Glutamatergic neuron (in vitro differentiated cells): ENCODE measurements at regions not wholly inside any gene's neighbourhood (a gene's known extent, or its start where the extent isn't known, plus 50 kb on each side); places are given as distances from the start of the nearest gene placed in this dataset.
"Not testable (repeated sequence)": the region's sequence is repeated elsewhere in the genome, so short reads cannot be mapped to it uniquely, and the experiment has no call there.

ENCODE experiments used
- DNase-seq: peaks from one replicate; pipeline ENCODE4 v3.0.0; 2022
- H3K27ac Mint-ChIP-seq: one replicate; pipeline ENCODE4 v1.8.0; 2020; ENCODE audit warnings: mild to moderate bottlenecking, mixed read lengths, inconsistent platforms; ENCODE audit not compliant: unreplicated experiment
- H3K27me3 Mint-ChIP-seq: one replicate; pipeline ENCODE4 v1.8.0; 2020; ENCODE audit warnings: mild to moderate bottlenecking, moderate library complexity, mixed read lengths, inconsistent platforms; ENCODE audit not compliant: unreplicated experiment
- H3K36me3 Mint-ChIP-seq: one replicate; pipeline ENCODE4 v1.8.0; 2020; ENCODE audit warnings: mild to moderate bottlenecking, mixed read lengths, inconsistent platforms; ENCODE audit not compliant: unreplicated experiment
- H3K4me1 Mint-ChIP-seq: one replicate; pipeline ENCODE4 v1.8.0; 2020; ENCODE audit warnings: mild to moderate bottlenecking, low read depth, mixed read lengths, inconsistent platforms; ENCODE audit not compliant: unreplicated experiment
- H3K4me3 Mint-ChIP-seq: one replicate; pipeline ENCODE4 v1.8.0; 2020; ENCODE audit warnings: mild to moderate bottlenecking, mixed read lengths, inconsistent platforms; ENCODE audit not compliant: unreplicated experiment
- H3K9me3 Mint-ChIP-seq: one replicate; pipeline ENCODE4 v1.8.0; 2020; ENCODE audit warnings: mild to moderate bottlenecking, moderate library complexity, mixed read lengths, inconsistent platforms; ENCODE audit not compliant: unreplicated experiment
- CTCF ChIP-seq: fragments of 200-600 bp; sonication (generic); IDR thresholded peaks from one replicate; pipeline ENCODE4 v1.5.0; 2021; ENCODE audit not compliant: partially characterized antibody, unreplicated experiment

- no peak for DNase-seq
- Mint-ChIP-seq H3K27me3 (no peaks in the 10 kb centered on the region), H3K4me3 (no peak overlapping the region), H3K36me3 (no peaks in the 10 kb centered on the region), H3K4me1 (no peaks in the 10 kb centered on the region), H3K27ac (no peak overlapping the region), H3K9me3 (peaks cover 4% of the 10 kb centered on the region)
- no peak for TF ChIP-seq CTCF
Observed at GRCh38 chr4:30125868-30126267, 594.3 kb upstream of the PCDH7 start.

DNA sequence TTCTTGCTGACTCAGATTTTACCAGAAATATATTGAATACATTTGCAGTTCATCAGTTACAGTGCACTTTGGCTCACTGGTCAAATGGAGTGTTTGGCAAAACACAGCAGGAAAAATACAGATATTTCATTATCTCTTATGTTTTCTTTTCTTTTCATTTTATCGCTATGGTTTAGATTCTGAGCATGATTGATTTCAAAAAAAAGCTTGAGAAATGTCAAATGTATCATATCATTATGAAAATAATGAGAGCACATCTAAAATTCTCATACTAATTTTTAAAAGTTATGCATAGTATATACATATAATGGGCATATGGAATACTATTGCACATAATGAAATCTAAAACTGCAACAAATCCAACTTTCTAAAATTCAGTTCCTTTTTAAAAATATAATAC, 593.8 kb upstream of the PCDH7 start:
- TF ChIP-seq CTCF, result no peak
- no peak overlapping the region for H3K4me3 Mint-ChIP-seq
- no peak for DNase-seq
- no peak overlapping the region for H3K27ac Mint-ChIP-seq
- H3K4me1 Mint-ChIP-seq, result no peaks in the 10 kb centered on the region
- peaks cover 4% of the 10 kb centered on the region for H3K9me3 Mint-ChIP-seq
- H3K27me3 Mint-ChIP-seq, result no peaks in the 10 kb centered on the region
- H3K36me3 Mint-ChIP-seq, result no peaks in the 10 kb centered on the region

GRCh38 chr4:30148828-30149227, 571.3 kb upstream of the PCDH7 start:
- H3K4me1 Mint-ChIP-seq, H3K27ac Mint-ChIP-seq, H3K36me3 Mint-ChIP-seq, H3K9me3 Mint-ChIP-seq, DNase-seq, H3K4me3 Mint-ChIP-seq, H3K27me3 Mint-ChIP-seq: not testable (repeated sequence)

DNA sequence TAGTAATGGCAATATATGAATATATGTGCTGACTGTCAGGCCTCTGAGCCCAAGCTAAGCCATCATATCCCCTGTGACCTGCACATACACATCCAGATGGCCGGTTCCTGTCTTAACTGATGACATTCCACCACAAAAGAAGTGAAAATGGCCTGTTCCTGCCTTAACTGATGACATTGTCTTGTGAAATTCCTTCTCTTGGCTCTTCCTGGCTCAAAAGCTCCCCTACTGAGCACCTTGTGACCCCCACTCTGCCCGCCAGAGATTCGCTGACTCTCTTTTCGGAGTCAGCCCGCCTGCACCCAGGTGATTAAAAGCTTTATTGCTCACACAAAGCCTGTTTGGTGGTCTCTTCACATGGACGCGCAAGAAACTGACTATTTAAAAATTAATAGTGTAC, 570.6 kb upstream of the PCDH7 start:
- not testable (repeated sequence) for H3K36me3 Mint-ChIP-seq, H3K4me1 Mint-ChIP-seq, DNase-seq

DNA sequence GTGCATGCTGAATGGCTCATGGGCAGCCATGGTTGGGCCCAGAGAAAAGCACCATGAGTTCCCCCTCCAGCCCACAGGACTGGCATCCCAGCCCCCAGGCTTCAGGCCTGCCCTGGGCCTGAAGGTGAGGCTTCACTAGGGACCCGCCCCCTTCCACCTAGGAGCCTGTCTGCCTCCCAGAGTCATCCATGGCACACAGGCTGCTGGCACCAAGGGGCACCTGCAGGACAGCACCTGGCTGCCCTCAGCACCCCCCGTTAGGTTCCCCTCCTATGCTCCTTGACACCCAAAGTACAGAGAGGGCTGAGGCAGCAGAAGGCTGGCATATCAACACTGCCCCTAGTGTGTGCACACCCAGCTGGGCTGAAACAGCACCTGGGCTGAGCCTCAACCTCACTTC, 566.7 kb upstream of the PCDH7 start:
- no peaks in the 10 kb centered on the region for H3K9me3 Mint-ChIP-seq
- H3K27me3 Mint-ChIP-seq, result no peaks in the 10 kb centered on the region
- H3K27ac Mint-ChIP-seq, result no peak overlapping the region
- H3K36me3 Mint-ChIP-seq, result no peaks in the 10 kb centered on the region
- no peak for TF ChIP-seq CTCF
- H3K4me3 Mint-ChIP-seq, result no peak overlapping the region
- no peaks in the 10 kb centered on the region for H3K4me1 Mint-ChIP-seq
- DNase-seq, result no peak

More for the DNA sequence above, 570.6 kb upstream of the PCDH7 start:
- H3K4me3 Mint-ChIP-seq, H3K27me3 Mint-ChIP-seq, H3K27ac Mint-ChIP-seq, H3K9me3 Mint-ChIP-seq: not testable (repeated sequence)

DNA sequence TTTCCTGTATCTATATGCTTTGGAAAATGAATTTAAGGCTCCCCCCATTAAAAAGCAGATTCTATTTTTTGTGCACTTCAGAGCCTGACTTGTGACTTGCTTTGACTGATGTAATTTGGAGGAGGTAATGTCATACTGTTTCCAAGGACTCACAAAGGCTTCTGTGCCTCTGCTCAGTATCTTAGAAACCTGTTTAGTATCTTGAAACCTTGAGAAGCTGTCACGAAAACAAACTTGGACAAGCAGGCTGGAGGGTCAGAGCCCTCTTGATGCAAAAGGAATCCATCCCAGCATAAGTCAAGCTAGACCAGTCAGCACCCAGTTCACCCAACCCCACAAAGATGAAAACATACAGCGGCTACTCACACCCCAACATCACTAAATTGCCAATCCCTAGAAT, 560.0 kb upstream of the PCDH7 start:
- Mint-ChIP-seq H3K4me3 (no peak overlapping the region), H3K9me3 (no peaks in the 10 kb centered on the region), H3K27me3 (no peaks in the 10 kb centered on the region), H3K36me3 (no peaks in the 10 kb centered on the region), H3K27ac (no peak overlapping the region), H3K4me1 (no peaks in the 10 kb centered on the region)
- TF ChIP-seq CTCF, result no peak
- DNase-seq, result no peak
